Peyer's patch (tissue), 4 donors: ENCODE measurements at regions not wholly inside any gene's neighbourhood (a gene's known extent, or its start where the extent isn't known, plus 50 kb on each side); places are given as distances from the start of the nearest gene placed in this dataset.

Source experiments
- DNase-seq, 3 donors: peaks; one replicate each; pipeline ENCODE4 v3.0.0-alpha.2; 2017 to 2019
- H3K27ac ChIP-seq, 4 donors: fragments of 200-600 bp; sonication (generic); one replicate each; pipeline ENCODE4 v1.5.1; 2016 to 2019
- H3K27me3 ChIP-seq, 2 donors: fragments of 200-600 bp; sonication (generic); one replicate each; pipeline ENCODE4 v1.5.1; 2019
- H3K36me3 ChIP-seq, 3 donors: fragments of 200-600 bp; sonication (generic); one replicate each; pipeline ENCODE4 v1.5.1; 2016 to 2019
- H3K4me1 ChIP-seq, 4 donors: fragments of 200-600 bp; sonication (generic); one replicate each; pipeline ENCODE4 v1.5.1; 2016 to 2019
- H3K4me3 ChIP-seq, 4 donors: fragments of 200-600 bp; sonication (generic); 1 replicate in 3 of 4; 2 replicates in 1 of 4; pipeline ENCODE4 v1.5.1; 2016 to 2019; ENCODE audit warnings: mild to moderate bottlenecking in 1 of 4
- H3K9me3 ChIP-seq, 4 donors: fragments of 200-600 bp; sonication (generic); one replicate each; pipeline ENCODE4 v1.5.1; 2016 to 2019; ENCODE audit warnings: mild to moderate bottlenecking in 1 of 4
- POLR2A ChIP-seq, 2 donors: fragments of 450-650 bp; IDR thresholded peaks; one replicate each; pipeline ENCODE4 v1.5.1; 2017; ENCODE audit warnings: antibody characterized with exemption in 2 of 2, mild to moderate bottlenecking in 2 of 2, moderate library complexity in 2 of 2
- TF ChIP-seq, protein P1 (sequence below), 6 experiments: fragments of 450-650 bp in 4 of 6; fragments of 200-600 bp in 2 of 6; sonication (generic) in 1 of 6; IDR thresholded peaks; one replicate each; pipeline ENCODE4 v1.5.1; 2017 to 2019; ENCODE audit warnings: antibody characterized with exemption in 6 of 6, mild to moderate bottlenecking in 3 of 6, moderate library complexity in 1 of 6

DNA sequence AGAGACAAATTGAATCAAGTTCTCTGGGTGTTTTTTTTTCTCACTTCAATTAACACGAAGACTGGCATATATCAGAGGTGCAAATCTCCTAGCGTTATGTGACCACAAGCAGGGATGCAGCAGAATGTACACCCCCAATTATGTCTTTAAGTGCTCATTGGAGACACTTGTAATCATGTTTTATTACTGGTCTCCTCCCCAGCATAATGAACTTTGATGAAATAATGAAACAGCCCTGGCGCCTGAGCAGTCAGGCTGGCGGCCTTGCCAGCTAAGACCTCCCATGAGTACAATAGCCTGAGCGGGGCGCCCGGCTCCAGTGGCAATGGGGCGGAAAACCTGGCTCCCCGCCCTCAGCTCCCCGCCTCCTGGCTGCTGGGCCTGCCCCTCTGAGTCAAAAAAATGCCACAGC, 209.4 kb upstream of the MSX2 start:
- Histone ChIP-seq H3K9me3 (no peaks in the 10 kb centered on the region), H3K36me3 (no peaks in the 10 kb centered on the region)
- TF ChIP-seq POLR2A (IDR thresholded peaks at IDR 0.05), result no peak
- TF ChIP-seq, protein P1, sequence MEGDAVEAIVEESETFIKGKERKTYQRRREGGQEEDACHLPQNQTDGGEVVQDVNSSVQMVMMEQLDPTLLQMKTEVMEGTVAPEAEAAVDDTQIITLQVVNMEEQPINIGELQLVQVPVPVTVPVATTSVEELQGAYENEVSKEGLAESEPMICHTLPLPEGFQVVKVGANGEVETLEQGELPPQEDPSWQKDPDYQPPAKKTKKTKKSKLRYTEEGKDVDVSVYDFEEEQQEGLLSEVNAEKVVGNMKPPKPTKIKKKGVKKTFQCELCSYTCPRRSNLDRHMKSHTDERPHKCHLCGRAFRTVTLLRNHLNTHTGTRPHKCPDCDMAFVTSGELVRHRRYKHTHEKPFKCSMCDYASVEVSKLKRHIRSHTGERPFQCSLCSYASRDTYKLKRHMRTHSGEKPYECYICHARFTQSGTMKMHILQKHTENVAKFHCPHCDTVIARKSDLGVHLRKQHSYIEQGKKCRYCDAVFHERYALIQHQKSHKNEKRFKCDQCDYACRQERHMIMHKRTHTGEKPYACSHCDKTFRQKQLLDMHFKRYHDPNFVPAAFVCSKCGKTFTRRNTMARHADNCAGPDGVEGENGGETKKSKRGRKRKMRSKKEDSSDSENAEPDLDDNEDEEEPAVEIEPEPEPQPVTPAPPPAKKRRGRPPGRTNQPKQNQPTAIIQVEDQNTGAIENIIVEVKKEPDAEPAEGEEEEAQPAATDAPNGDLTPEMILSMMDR (IDR thresholded peaks at IDR 0.05), result no peak

DNA sequence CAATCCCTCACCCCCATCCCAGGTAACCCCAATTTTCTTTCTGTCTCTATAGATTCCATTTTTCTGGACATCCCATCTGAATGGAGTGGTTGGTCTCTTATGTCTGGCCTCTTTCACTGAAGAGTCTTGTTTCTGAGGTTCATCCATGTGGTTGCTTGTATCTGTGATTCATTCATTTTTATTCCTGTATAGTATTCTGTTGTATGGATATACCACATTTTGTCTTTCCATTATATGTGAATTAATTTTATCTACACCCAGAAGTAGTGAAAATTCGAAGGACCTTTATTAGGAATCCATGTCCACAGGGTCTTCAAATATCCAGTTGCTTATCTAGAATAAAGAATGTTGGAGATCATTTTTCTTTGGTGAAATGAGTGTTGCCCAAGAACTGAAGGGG, 207.6 kb upstream of the MSX2 start:
- Histone ChIP-seq H3K9me3 (no peaks in the 10 kb centered on the region), H3K27ac (no peak overlapping the region), H3K36me3 (no peaks in the 10 kb centered on the region), H3K4me1 (peaks cover 0 to 12% (median 0%) of the 10 kb centered on the region in 4 donors), H3K27me3 (no peaks in the 10 kb centered on the region), H3K4me3 (no peak overlapping the region)
- no peak for DNase-seq
- TF ChIP-seq, protein P1 (IDR thresholded peaks at IDR 0.05), result no peak
- no peak for TF ChIP-seq POLR2A (IDR thresholded peaks at IDR 0.05)

More for the DNA sequence above, 209.4 kb upstream of the MSX2 start:
- H3K27me3 ChIP-seq, result no peaks in the 10 kb centered on the region
- H3K27ac ChIP-seq, result no peak overlapping the region
- no peak overlapping the region for H3K4me3 ChIP-seq
- peak in 2 of 3 donors; percentile 50 to 67 for DNase-seq
- H3K4me1 ChIP-seq, result no peaks in the 10 kb centered on the region

DNA sequence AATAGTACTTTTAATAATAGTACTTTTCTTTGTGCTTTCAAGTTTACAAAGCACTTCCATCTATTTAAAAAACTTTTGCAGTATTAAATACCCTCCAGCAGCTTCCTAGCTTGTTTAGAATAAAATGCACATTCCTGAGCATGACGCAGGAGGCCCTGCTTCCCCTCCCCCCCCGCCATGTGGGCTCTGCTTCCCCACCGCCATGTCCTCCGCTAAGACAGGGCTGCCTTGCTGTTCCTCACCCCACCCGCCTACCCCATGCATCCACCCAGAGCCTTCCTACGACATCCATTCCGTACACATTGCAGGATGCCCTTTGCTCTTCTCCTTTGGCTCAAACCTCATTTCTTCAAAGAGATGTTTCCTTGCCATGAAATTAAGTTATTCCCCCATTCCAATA, 205.9 kb upstream of the MSX2 start:
- Histone ChIP-seq H3K4me1 (peaks cover 0 to 12% (median 0%) of the 10 kb centered on the region in 4 donors), H3K4me3 (no peak overlapping the region), H3K27me3 (no peaks in the 10 kb centered on the region), H3K27ac (no peak overlapping the region), H3K9me3 (no peaks in the 10 kb centered on the region), H3K36me3 (no peaks in the 10 kb centered on the region)
- TF ChIP-seq, protein P1 (IDR thresholded peaks at IDR 0.05), result no peak
- no peak for TF ChIP-seq POLR2A (IDR thresholded peaks at IDR 0.05)
- DNase-seq, result no peak

DNA sequence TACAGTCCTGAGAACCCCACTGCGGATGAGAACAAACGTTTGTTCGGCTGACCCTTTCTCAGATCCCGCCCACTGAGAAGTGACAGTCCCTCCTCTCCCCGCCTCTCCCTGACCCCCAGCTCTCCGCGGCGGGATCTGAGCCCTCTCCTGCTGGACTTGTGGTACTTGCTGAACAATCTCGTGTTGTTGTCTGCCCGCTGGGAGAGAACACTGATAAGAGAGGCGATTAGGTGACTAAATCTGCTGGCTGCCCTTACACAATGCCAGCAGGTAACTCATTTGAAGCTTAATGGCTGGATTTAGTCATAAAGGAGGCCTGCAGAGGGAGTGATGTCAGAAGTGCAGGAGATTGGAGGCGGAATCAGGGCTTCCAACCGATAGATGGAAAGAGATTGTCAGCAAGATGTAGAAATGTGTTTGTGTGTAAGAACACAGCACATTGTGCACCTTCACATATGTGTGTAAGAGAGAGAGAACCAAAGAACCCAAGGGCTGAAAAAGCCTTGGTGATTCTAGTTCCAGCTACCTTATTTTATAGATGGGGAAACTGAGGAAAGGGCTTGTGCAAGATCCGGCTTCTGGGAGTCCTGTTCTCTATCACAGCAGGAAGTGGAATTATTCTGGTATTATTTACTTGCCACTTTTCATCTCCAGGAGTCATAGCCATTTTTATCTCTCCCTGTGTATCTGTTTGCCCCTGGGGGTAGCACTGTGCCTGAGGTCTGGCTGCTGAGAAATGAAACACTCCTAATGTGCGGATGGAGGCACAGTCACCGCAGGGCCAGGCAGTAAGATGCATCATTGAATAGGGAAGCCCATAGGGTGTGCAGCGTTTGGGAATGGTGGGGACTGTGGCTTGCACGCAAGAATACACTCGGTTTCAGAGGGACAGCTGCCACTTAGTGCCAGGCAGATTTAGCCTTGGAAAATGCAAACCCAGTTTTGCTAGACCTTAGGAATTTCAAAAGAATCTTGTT, 203.7 kb upstream of the MSX2 start:
- H3K36me3 ChIP-seq, result no peaks in the 10 kb centered on the region
- no peaks in the 10 kb centered on the region for H3K27me3 ChIP-seq
- DNase-seq, result peak in 2 of 3 donors; percentile 79 to 82
- H3K4me3 ChIP-seq, result no peak overlapping the region
- H3K4me1 ChIP-seq, result peaks cover 0 to 12% (median 0%) of the 10 kb centered on the region in 4 donors
- H3K27ac ChIP-seq, result peak overlapping the region in 1 of 4 donors; percentile 10
- H3K9me3 ChIP-seq, result no peaks in the 10 kb centered on the region
- TF ChIP-seq, protein P1 (IDR thresholded peaks at IDR 0.05), result peak in 3 of 6 experiments; percentile 14 to 21 (median 17)
- TF ChIP-seq POLR2A (IDR thresholded peaks at IDR 0.05), result no peak

DNA sequence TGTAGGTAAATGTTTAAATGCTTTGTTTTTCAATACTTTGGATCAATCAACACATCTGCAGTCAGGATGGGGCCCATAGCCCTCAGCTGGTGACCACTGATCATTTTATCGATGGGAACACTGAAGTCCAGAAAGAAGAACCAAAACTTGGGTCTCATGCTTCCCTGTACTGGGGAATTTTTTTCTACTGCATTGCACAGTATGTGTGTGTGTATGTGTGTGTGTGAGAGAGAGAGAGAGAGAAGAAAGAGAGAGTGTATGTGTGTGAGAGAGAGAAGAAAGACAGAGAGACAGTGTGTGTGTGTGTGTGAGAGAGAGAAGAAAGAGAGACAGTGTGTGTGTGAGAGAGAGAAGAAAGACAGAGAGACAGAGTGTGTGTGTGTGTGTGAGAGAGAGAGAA, 202.9 kb upstream of the MSX2 start:
- H3K9me3 ChIP-seq, result no peaks in the 10 kb centered on the region
- no peaks in the 10 kb centered on the region for H3K27me3 ChIP-seq
- no peak for TF ChIP-seq POLR2A (IDR thresholded peaks at IDR 0.05)
- TF ChIP-seq, protein P1 (IDR thresholded peaks at IDR 0.05), result no peak
- no peaks in the 10 kb centered on the region for H3K36me3 ChIP-seq
- peaks cover 0 to 12% (median 0%) of the 10 kb centered on the region in 4 donors for H3K4me1 ChIP-seq
- no peak for DNase-seq
- no peak overlapping the region for H3K4me3 ChIP-seq
- H3K27ac ChIP-seq, result no peak overlapping the region
